HG03196 (cell line): ENCODE measurements at regions not wholly inside any gene's neighbourhood (a gene's known extent, or its start where the extent isn't known, plus 50 kb on each side); places are given as distances from the start of the nearest gene placed in this dataset.
"Not testable (repeated sequence)": the region's sequence is repeated elsewhere in the genome, so short reads cannot be mapped to it uniquely, and the experiment has no call there.

Source experiments
- ATAC-seq: cut with Tn5 transposase; IDR thresholded peaks from one replicate; pipeline ENCODE4 v1.9.1; 2021; ENCODE audit not compliant: unreplicated experiment

DNA sequence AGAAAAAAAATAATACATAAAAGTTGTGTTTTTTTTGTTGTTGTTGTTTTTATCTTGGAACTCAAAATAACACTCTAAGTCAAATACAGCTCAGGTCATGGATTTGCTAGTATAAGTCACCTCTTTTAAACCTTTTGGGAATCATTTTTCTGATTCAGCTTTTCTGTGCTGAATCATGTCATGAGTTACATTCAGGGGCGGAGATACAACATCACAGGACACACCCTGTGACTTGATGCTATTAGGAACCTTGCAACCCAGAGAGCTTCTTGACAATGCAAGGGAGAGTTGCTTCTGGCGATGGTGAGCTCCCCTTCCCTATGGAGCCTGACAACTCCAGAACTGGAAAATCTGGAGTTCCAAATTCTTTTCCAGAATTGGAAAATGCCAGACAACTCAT, 358.3 kb upstream of the C16orf82 start:
- no peak for ATAC-seq

DNA sequence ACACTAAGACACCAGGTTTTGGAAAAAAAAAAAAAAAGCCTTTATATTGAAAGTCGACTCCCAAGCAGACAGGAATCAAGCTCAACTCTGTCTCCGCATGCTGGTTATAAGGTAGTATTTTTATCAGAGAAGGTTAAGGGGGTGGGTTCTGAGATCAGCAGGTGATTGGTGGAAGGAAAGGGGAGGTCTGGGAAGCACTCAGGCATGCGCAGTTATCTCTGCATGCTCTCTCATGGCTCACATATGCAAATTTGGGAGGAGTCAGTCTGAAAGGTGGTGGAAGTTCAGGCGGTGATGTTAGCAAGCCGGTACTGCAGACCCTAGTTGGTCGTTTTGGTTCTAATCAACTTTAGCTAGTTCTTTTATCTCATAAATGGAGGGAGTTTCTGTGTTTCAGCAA, 357.6 kb upstream of the C16orf82 start:
- no peak for ATAC-seq

DNA sequence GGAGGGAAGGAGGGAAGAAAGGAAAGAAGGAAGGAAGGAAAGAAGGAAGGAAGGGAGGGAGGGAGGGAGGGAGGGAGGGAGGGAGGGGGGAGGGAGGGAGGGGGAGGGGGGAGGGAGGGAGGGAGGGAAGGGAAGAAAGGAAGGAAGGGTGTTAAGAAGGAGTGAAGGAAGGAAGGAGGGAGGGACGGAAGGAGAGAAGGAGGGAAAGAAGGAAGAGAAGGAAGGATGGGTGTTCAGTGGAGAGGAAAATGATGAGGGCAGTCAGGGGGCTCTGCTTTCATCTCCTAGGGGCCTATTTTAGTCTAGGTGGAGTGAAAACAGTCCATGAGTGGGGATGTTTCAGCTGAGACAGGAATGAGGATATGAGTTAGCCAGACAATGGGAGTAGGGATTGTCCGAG, 357.0 kb upstream of the C16orf82 start:
- no peak for ATAC-seq

DNA sequence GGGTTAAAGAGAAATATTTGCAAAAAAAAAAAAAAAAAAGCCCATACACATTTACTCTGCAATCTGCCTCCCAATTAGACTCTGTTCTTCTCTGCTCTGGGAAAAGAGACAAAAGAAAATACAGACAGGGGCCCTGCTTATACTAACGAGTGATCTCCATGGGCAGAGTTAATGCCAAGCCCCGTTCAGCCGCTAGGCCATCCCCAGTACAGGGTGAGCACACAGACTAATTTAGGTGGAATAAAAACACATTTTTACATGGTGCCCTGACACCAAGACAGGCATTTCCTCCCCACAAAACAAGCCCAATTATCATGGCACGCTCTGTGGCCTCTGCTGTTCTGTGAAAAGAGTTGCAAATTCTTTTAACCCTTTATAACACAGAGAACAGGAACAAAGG, 356.3 kb upstream of the C16orf82 start:
- ATAC-seq, result no peak

DNA sequence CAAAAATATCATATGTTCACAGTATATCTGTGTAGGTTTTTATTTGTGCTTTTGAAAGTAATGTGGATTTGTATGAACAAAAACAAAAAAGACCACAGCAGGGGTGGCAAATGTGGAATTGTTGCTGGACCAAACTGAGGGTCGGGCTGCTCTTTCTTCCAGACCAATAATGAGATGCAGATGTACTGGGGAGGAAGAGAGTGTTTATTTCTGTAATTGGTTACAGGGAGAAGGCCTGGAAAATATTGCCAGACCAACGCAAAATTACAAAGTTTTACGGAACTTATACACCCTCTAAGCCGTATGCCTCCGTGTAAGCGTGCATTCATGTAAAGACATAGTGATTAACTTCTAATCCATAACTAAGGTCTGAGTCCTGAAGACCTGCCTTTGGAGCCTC, 353.9 kb upstream of the C16orf82 start:
- no peak for ATAC-seq

DNA sequence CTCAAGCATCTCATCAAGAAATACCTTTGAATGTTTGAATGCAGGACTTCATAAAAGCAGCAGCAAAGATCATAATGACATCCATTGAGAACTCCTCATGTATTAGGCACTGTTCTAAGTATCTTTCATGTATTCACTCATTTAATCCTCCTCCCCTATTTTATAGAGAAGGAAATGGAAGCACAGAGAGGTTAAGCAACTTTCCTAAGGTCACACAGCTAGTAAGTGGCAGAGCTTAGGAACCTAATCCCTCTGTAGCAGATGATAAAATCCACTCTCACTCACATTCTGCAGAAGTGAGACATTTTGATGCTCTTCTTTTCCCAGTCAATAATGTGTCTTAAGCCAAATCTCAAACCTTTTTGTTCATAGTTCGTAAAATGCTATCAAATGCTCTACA, 350.8 kb upstream of the C16orf82 start:
- no peak for ATAC-seq

DNA sequence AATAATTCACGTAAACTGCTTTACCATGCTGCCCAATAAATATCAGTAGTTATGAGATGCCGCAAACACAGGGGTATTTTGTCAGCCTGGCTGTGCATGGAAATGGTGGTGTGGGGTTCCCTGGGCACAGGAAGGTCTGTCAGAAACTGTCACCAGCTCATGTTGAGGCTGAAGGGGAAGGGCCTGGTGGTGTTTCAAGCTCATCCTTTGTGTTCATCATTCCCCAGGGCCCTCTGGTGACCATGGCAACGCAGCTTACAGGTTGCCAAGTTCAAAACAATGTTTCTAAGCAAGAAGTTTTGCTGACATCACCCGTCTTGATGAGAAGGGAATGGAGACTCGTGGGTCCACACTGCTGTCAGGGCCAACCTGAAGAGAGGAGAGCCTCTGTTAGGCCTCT, 348.9 kb upstream of the C16orf82 start:
- no peak for ATAC-seq

DNA sequence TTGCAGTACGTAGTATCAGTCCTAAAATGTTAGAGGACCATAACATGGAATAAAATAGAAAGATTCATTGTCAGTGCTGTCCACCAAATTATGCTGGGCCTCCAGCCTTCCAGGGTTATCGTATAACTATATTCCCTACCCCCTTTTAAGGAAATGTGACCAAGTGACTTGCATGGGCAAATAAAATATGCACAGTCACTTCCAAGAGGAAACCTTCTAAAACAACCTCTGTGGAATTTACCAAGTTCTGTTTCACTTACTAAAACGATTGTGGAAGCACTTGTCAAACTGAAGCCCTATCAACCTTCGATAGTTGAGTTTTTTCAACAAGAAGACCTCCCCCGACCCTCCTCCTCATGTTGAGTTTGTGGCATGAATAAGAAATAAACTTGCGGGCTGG, 345.4 kb upstream of the C16orf82 start:
- ATAC-seq, result no peak

DNA sequence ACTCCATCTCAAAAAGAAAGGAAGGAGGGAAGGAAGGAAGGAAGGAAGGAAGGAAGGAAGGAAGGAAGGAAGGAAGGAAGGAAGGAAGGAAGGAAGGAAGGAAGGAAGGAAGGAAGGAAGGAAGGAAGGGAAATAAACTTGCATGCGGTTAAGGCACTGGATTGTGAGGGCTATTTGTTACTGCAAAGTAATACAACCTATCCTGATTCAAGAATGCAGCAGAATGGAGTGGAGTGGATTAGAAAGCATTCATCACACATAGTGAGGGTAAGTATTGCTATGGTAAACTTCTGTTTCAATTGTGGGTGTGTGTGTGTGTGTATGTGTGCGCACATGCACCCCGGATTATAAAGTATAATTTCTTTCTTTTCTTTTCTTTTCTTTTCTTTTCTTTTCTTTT, 344.8 kb upstream of the C16orf82 start:
- not testable (repeated sequence) for ATAC-seq

DNA sequence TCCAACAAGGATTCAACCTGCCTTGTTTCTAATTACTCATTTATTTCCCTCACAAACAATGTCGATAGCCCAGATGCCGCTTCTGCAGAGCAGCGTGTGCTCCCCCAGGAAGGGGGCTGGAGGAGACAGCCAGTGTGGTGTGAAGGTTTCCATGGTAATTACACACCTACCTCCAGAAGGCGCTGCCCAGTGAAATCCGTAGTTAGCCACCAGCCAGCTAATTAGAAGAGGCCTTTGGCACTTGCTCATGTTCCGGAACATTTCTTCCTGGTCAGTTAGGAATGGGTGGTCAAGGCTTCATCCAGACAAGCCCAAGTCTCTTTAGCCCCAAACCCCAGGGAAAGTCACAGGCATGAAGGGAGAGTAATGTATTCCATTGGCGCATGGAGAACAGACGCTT, 342.5 kb upstream of the C16orf82 start:
- ATAC-seq, result no peak

DNA sequence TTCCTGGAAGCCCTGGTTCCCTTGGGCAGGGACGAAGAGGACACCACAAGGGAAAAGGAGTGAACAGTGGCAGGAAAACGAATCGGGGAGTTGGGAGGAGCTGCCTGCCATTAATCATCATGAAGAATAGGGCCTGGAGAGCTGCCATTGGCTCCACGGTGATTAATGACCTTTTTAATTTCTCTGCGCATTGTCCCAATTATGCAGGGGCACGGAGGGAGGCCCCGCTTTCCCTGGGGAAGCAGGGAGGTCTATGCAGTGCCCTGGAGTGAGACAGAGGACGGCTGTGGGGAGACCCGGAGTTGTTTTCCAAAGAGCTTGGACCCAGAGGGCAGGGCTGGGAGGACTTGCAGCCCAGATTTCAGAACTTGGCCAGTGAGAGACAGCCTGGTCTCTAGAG, 338.9 kb upstream of the C16orf82 start:
- ATAC-seq, result no peak

DNA sequence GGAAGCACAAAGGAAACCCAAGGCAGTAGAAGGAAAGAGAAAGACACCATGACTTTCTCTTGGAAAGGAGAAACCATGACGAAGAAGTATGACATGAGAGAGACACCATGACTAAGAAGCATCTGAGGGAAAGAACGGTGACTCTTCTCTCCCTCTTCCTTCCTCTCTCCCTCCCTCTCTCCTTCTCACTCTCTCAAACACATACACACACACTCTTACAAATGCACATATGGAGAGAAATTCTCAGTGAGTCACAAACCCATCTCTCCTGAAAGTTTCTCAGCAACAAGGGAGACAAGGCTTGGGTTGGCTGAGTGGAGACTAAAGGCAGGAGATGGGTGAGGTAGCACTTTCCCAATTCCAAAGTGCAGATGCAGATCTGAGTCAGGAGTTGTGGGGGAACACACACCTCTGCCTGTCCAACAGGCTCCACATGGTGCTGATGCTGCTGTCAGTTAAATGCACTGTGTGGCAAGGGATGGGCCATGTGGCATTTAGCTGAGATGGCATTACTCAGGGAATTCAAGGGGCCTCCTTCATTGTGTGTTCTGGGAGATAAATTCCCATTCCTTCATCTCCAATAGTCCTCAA, 336.7 kb upstream of the C16orf82 start:
- ATAC-seq, result no peak

DNA sequence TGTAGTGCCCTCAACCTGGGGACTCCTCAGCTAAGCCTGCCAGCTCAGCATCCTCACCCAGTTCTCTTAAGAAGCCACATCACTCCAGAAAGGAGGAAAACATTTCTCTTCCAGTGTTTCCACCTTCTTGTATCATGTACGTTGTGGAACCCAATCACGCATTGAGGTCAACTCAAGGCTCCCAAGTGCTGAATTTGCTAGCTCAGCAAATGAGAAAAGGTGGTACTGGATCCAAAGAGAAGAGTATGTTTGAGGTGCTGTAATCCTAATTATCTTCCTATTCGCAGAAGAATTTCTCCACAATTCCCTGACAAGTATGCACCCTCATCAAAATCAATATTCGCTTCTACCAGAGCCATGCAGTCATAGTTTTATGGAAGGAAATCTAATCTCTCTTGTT, 335.0 kb upstream of the C16orf82 start:
- ATAC-seq, result no peak

DNA sequence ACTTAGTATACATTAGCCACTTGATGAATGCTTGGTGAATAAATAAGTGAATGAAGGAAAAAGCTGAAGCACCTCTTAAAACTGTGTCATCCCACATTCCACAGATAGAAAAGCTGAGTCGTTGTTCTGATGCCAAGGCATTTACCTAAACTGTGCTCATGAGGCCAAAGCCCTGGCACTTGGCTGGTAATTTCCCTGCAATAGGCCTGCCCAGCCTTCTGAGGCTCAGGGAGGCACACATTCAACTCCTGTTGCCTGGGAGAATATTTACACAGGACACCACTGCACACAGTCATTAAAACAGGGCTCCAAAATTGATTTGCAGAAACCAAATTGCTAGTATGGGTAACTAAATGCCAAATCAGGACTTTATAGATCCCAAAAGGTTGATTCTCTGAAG, 333.0 kb upstream of the C16orf82 start:
- ATAC-seq, result no peak

DNA sequence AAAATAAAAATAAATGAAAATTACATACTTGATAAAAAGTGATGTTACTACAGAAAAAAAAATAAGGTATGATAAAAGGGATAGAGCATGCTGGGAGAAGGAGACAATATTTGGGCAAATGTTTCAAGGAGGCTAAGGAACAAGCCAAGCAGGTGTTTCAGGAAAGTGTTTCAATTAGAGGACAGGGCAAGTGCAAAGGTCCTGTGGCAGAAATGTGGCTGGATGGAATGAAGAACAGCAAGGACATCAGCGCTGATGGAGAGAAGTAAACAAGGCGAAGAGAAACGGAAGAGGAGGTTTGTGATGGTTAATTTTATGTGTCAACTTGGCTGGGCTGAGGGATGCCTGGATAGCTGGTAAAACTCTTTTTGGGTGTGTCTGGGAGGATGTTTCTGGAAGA, 331.2 kb upstream of the C16orf82 start:
- ATAC-seq, result no peak

DNA sequence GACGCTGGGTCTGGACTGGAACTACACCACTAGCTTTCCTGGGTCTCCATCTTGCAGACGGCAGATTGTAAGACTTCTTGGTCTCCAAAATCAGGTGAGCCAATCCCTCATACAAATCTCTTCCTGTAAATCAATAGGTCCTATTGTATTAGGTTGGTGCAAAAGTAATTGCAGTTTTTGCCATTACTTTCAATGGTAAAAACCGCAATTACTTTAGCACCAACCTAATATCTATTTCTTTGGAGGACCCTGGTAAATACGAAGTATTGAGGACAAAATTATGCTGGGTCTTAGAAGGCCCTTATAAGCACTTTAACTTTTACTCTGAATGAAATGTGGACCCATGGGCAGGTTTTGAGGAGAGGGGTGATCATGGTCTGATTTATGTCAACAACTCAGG, 330.6 kb upstream of the C16orf82 start:
- ATAC-seq, result no peak

DNA sequence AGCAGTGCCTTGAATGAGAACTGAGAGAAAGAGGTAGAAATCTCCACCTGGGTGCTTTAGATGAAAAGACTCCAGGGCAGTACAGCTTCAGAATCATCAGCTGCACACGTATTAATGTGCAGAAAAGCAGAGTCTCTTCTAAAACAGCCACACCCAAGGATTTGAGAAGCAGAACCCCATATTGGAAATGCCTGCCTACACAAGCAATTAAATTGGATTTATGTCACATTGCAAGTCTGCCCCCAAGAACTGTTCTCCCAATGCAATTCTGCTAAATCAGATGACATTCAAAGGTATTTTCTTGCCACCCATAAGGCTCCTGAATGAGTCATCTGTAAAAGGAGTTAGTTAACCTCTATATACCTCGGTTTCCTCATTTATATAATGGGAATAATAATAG, 326.0 kb upstream of the C16orf82 start:
- ATAC-seq, result no peak

DNA sequence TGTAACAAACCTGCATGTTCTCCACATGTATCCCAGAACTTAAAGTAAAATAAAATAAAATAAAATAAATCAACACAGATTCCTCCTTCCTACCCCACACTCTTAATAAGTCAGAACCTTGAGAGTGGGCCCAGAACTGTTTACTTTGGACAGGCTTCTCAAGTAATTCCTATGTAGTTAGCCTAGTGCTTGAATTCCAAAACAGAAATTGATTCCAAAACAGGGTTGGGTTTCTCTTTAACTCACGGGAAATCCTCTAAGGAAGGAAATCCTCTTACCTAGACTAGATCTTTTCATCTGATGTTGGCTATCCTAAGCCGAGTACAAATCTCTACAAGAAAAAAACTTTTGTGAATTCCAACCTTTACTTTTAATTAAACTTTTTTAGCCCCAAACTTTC, 324.7 kb upstream of the C16orf82 start:
- no peak for ATAC-seq

DNA sequence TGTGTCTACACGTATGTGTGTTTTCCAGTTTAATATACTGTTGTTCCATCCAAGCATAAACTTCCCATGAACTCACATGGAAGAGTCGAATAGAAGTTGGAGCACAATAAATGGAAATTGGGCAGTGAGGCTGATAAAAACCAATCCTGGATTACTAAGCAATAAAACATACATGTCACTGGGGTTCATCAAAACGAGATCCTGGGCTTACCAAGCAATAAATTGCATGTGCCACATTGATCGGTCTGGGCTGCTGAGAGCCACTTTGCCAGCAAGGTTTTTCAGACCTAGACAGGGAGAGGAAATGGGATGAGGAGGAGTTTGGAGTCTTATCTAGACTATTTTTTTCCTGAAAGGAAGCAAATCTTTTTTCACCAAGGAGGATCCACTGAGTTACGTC, 322.3 kb upstream of the C16orf82 start:
- ATAC-seq, result no peak

DNA sequence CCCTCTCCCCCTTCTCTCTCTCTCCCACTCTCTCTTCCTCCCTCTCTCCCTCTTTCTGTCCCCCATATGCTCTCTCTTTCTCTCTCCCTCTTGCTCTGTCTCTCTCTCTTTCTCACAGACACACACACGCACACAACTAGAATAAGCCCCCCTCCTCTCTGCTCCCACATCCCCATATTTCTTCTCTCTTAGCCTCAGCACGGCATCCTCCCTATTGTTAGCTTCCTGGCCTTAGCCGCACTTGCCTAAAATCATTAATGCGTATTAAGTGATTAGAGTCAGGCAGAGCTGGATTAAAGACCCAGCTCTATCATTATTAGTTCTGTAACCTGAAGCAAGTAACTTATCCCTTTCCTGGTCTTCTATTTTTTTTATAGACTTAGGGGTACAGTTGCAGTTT, 319.0 kb upstream of the C16orf82 start:
- ATAC-seq, result no peak

DNA sequence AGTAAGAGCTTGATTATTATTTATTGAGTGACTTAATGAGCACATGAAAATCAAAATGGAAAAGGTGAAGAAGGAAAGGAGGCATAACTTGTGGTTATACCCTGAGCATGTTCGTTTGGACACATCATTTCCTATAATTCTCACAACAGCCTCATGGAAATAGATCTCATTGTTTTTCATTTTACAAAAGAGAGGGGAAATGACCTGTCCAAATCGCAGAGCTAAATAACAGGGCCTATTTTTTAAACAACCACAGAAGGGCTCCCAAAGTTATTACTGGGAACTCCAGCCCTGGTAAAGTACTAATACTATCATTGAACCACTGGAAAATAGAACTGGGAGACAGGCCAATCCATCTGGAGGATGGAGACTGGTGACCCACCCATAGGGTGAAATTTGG, 317.7 kb upstream of the C16orf82 start:
- no peak for ATAC-seq

DNA sequence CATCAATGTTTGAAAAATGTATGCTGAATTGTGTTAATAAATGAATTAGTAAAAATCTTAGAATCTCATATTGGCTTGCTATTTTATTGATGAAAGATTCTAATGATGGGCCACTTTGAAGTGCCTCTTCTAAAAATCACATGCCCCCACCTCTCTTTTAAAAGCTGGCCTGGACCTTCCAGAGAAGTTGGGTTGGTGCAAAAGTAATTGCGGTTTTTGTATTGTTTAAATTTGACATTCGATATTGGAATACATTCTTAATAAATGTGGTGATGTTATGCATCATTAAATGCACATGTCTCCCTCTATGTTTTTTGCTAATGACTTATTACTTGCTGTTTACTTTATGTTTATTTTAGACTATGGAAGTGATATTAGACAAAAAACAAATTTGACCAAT, 314.6 kb upstream of the C16orf82 start:
- no peak for ATAC-seq

DNA sequence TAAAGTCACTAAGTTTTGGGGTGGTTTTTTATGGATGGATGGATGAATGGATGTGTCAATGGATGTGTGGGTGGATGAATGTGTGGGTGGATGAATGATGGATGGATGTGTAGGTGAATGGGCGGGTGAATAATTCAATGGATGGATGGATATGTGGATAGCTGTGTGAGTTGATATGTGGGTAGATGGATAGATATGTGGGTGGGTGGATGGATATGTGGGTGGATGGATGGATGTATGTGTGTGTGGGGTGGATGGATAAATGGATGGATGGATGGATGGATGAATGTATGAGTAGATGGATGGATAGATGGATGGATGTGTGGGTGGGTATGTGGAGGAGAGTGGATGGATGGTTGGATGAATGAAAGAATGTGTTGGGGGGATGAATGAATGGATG, 310.1 kb upstream of the C16orf82 start:
- no peak for ATAC-seq

DNA sequence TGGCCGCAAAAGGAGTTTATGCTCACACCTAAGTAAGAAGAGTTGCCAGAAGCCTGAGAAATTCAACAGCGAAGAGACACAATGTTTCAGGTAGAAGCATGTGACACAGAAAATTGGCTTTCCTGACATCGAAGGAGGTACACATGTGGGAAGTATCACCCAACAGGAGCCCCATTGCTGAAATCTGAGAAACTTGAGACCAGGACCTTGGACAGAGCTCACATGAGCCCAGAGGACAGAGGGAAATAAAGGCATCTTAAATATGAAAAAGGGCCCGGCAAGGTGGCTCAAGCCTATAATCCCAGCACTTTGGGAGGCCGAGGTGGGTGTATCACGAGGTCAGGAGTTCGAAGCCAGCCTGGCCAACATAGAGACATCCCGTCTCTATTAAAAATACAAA, 304.1 kb upstream of the C16orf82 start:
- ATAC-seq, result no peak
